ENCODE measurements at regions not wholly inside any gene's neighbourhood (a gene's known extent, or its start where the extent isn't known, plus 50 kb on each side); places are given as distances from the start of the nearest gene placed in this dataset.

- Histone ChIP-seq H3K27me3 (no peaks in the 10 kb centered on the region), H3K4me3 (no peak overlapping the region), H3K27ac (no peak overlapping the region), H3K4me1 (no peaks in the 10 kb centered on the region), H3K9me3 (no peaks in the 10 kb centered on the region), H3K36me3 (no peaks in the 10 kb centered on the region)
- DNase-seq (ENCODE audit: low spot score): no peak
- no peak for TF ChIP-seq CTCF (IDR thresholded peaks at IDR 0.05)
Observed at GRCh38 chr5:2465383-2465782, 286.1 kb downstream of the IRX2 start.

- DNase-seq (ENCODE audit: low spot score): no peak
- no peaks in the 10 kb centered on the region for H3K4me1 ChIP-seq
- no peak overlapping the region for H3K4me3 ChIP-seq
- no peaks in the 10 kb centered on the region for H3K36me3 ChIP-seq
- H3K27me3 ChIP-seq: no peaks in the 10 kb centered on the region
- H3K9me3 ChIP-seq: no peaks in the 10 kb centered on the region
- TF ChIP-seq CTCF (IDR thresholded peaks at IDR 0.05): no peak
- no peak overlapping the region for H3K27ac ChIP-seq
Observed at GRCh38 chr5:2464141-2464540, 287.3 kb downstream of the IRX2 start.

- no peak for DNase-seq (ENCODE audit: low spot score)
- TF ChIP-seq CTCF (IDR thresholded peaks at IDR 0.05): no peak
- Histone ChIP-seq H3K27me3 (no peaks in the 10 kb centered on the region), H3K4me1 (no peaks in the 10 kb centered on the region), H3K9me3 (no peaks in the 10 kb centered on the region), H3K36me3 (no peaks in the 10 kb centered on the region), H3K4me3 (no peak overlapping the region), H3K27ac (no peak overlapping the region)
Observed at GRCh38 chr5:2461701-2462691, 289.5 kb downstream of the IRX2 start.

- H3K4me1 ChIP-seq: no peaks in the 10 kb centered on the region
- H3K27me3 ChIP-seq: no peaks in the 10 kb centered on the region
- DNase-seq (ENCODE audit: low spot score): no peak
- no peaks in the 10 kb centered on the region for H3K9me3 ChIP-seq
- no peak overlapping the region for H3K4me3 ChIP-seq
- H3K27ac ChIP-seq: no peak overlapping the region
- H3K36me3 ChIP-seq: no peaks in the 10 kb centered on the region
- no peak for TF ChIP-seq CTCF (IDR thresholded peaks at IDR 0.05)
Observed at GRCh38 chr5:2460098-2460497, 291.4 kb downstream of the IRX2 start.

- Histone ChIP-seq H3K4me1 (no peaks in the 10 kb centered on the region), H3K36me3 (no peaks in the 10 kb centered on the region), H3K27ac (no peak overlapping the region), H3K9me3 (no peaks in the 10 kb centered on the region), H3K4me3 (no peak overlapping the region), H3K27me3 (no peaks in the 10 kb centered on the region)
- TF ChIP-seq CTCF (IDR thresholded peaks at IDR 0.05): no peak
- no peak for DNase-seq (ENCODE audit: low spot score)
Observed at GRCh38 chr5:2459251-2459650, 292.2 kb downstream of the IRX2 start.
